ENCODE measurements at regions not wholly inside any gene's neighbourhood (a gene's known extent, or its start where the extent isn't known, plus 50 kb on each side); places are given as distances from the start of the nearest gene placed in this dataset.

GRCh38 chr7:45240926-45241325 is 83.3 kb downstream of the RAMP3 start:
- H3K36me3 ChIP-seq (ENCODE audit: control insufficient read depth, insufficient read depth, low read length) = no peaks in the 10 kb centered on the region
- Mint-ChIP-seq H3K27ac (ENCODE audit: unreplicated experiment) (no peak overlapping the region), H3K4me1 (ENCODE audit: low read depth, unreplicated experiment) (no peaks in the 10 kb centered on the region), H3K4me3 (ENCODE audit: unreplicated experiment) (no peak overlapping the region), H3K27me3 (ENCODE audit: insufficient read depth, unreplicated experiment) (peaks cover 29% of the 10 kb centered on the region), H3K9me3 (ENCODE audit: unreplicated experiment) (no peaks in the 10 kb centered on the region), H3K36me3 (ENCODE audit: insufficient read depth, unreplicated experiment) (no peaks in the 10 kb centered on the region)
- no TSS peak for BruUV-seq (replicated peaks)
- CTCF ChIA-PET = no interaction called here
- no peak for TF ChIP-seq CTCF (IDR thresholded peaks at IDR 0.05; ENCODE audit: insufficient read depth in 1 of 2, low read depth in 1 of 2, low read length in 1 of 2, severe bottlenecking in 1 of 2, unreplicated experiment in 1 of 2)
- POLR2A ChIA-PET = no interaction called here
- no peak for DNase-seq
- intact Hi-C loops (cut with micrococcal nuclease; ENCODE audit: unreplicated experiment) = no loop called here
- peaks cover 4% of the 10 kb centered on the region for H3K27me3 ChIP-seq (replicated peaks; ENCODE audit: control insufficient read depth, insufficient read depth, low read length)
- H3K4me3 ChIP-seq (ENCODE audit: low read depth, low read length) = no peak overlapping the region
- no peaks in the 10 kb centered on the region for H3K4me1 ChIP-seq
- H3K9me3 ChIP-seq = peaks cover 5% of the 10 kb centered on the region; the same call in 1 of the 2 replicates

GRCh38 chr7:45241339-45242109 is 83.9 kb downstream of the RAMP3 start:
- CTCF ChIA-PET = no interaction called here
- POLR2A ChIA-PET = no interaction called here
- Histone ChIP-seq H3K4me1 (no peaks in the 10 kb centered on the region), H3K36me3 (ENCODE audit: control insufficient read depth, insufficient read depth, low read length) (no peaks in the 10 kb centered on the region), H3K9me3 (no peaks in the 10 kb centered on the region), H3K4me3 (ENCODE audit: low read depth, low read length) (no peak overlapping the region), H3K27me3 (replicated peaks; ENCODE audit: control insufficient read depth, insufficient read depth, low read length) (peaks cover 4% of the 10 kb centered on the region)
- BruUV-seq (replicated peaks) = no TSS peak
- H3K9me3 Mint-ChIP-seq (ENCODE audit: unreplicated experiment) = no peaks in the 10 kb centered on the region
- intact Hi-C loops (cut with micrococcal nuclease; ENCODE audit: unreplicated experiment) = no loop called here
- H3K27ac Mint-ChIP-seq (ENCODE audit: unreplicated experiment) = no peak overlapping the region
- no peak for TF ChIP-seq CTCF (IDR thresholded peaks at IDR 0.05; ENCODE audit: insufficient read depth in 1 of 2, low read depth in 1 of 2, low read length in 1 of 2, severe bottlenecking in 1 of 2, unreplicated experiment in 1 of 2)
- no peak for DNase-seq
- H3K36me3 Mint-ChIP-seq (ENCODE audit: insufficient read depth, unreplicated experiment) = no peaks in the 10 kb centered on the region
- no peak overlapping the region for H3K4me3 Mint-ChIP-seq (ENCODE audit: unreplicated experiment)
- peaks cover 27% of the 10 kb centered on the region for H3K27me3 Mint-ChIP-seq (ENCODE audit: insufficient read depth, unreplicated experiment)
- H3K4me1 Mint-ChIP-seq (ENCODE audit: low read depth, unreplicated experiment) = no peaks in the 10 kb centered on the region

GRCh38 chr7:45242261-45242660 is 84.7 kb downstream of the RAMP3 start:
- no peaks in the 10 kb centered on the region for H3K36me3 ChIP-seq (ENCODE audit: control insufficient read depth, insufficient read depth, low read length)
- no peaks in the 10 kb centered on the region for H3K4me1 Mint-ChIP-seq (ENCODE audit: low read depth, unreplicated experiment)
- no peak for DNase-seq
- no peaks in the 10 kb centered on the region for H3K36me3 Mint-ChIP-seq (ENCODE audit: insufficient read depth, unreplicated experiment)
- H3K4me1 ChIP-seq = no peaks in the 10 kb centered on the region
- H3K27ac Mint-ChIP-seq (ENCODE audit: unreplicated experiment) = no peak overlapping the region
- intact Hi-C loops (cut with micrococcal nuclease; ENCODE audit: unreplicated experiment) = no loop called here
- H3K4me3 ChIP-seq (ENCODE audit: low read depth, low read length) = no peak overlapping the region
- no peak for TF ChIP-seq CTCF (IDR thresholded peaks at IDR 0.05; ENCODE audit: insufficient read depth in 1 of 2, low read depth in 1 of 2, low read length in 1 of 2, severe bottlenecking in 1 of 2, unreplicated experiment in 1 of 2)
- ChIA-PET POLR2A (no interaction called here), CTCF (no interaction called here)
- peaks cover 30% of the 10 kb centered on the region for H3K27me3 Mint-ChIP-seq (ENCODE audit: insufficient read depth, unreplicated experiment)
- H3K9me3 ChIP-seq = no peaks in the 10 kb centered on the region
- H3K4me3 Mint-ChIP-seq (ENCODE audit: unreplicated experiment) = no peak overlapping the region
- peaks cover 7% of the 10 kb centered on the region for H3K9me3 Mint-ChIP-seq (ENCODE audit: unreplicated experiment)
- BruUV-seq (replicated peaks) = no TSS peak
- peaks cover 4% of the 10 kb centered on the region for H3K27me3 ChIP-seq (replicated peaks; ENCODE audit: control insufficient read depth, insufficient read depth, low read length)

Data from Caco-2 (cell line).